Hepatocyte (in vitro differentiated cells): ENCODE measurements at regions not wholly inside any gene's neighbourhood (a gene's known extent, or its start where the extent isn't known, plus 50 kb on each side); places are given as distances from the start of the nearest gene placed in this dataset.

Experiments used
- DNase-seq: peaks from one replicate; pipeline ENCODE4 v3.0.0-alpha.2; 2016; ENCODE audit warnings: low spot score
- H2AFZ ChIP-seq: fragments of 200-600 bp; sonication (generic); 2 replicates; pipeline ENCODE4 v1.6.0; 2016; ENCODE audit warnings: antibody characterized with exemption, mild to moderate bottlenecking
- H3K27ac ChIP-seq: fragments of 200-600 bp; sonication (generic); 2 replicates; pipeline ENCODE4 v1.5.1; 2016; ENCODE audit warnings: mild to moderate bottlenecking
- H3K27me3 ChIP-seq: fragments of 200-600 bp; sonication (generic); 2 replicates; pipeline ENCODE4 v1.6.1; 2016
- H3K36me3 ChIP-seq: fragments of 200-600 bp; sonication (generic); replicated peaks from 2 replicates; pipeline ENCODE4 v1.5.1; 2016; ENCODE audit warnings: low read depth; ENCODE audit not compliant: insufficient read depth
- H3K4me1 ChIP-seq: fragments of 200-600 bp; sonication (generic); 2 replicates; pipeline ENCODE4 v1.5.1; 2016; ENCODE audit warnings: mild to moderate bottlenecking, moderate library complexity; ENCODE audit not compliant: insufficient read depth
- H3K4me2 ChIP-seq: fragments of 200-600 bp; sonication (generic); 2 replicates; pipeline ENCODE4 v1.6.0; 2016
- H3K4me3 ChIP-seq: fragments of 200-600 bp; sonication (generic); 2 replicates; pipeline ENCODE4 v1.5.1; 2016; ENCODE audit warnings: mild to moderate bottlenecking
- H3K79me2 ChIP-seq: fragments of 200-600 bp; sonication (generic); 2 replicates; pipeline ENCODE4 v1.6.0; 2017; ENCODE audit warnings: mild to moderate bottlenecking
- H3K9me2 ChIP-seq: fragments of 200-600 bp; sonication (generic); replicated peaks from 2 replicates; pipeline ENCODE4 v1.6.0; 2017; ENCODE audit warnings: mild to moderate bottlenecking; ENCODE audit not compliant: insufficient read depth
- H3K9me3 ChIP-seq: fragments of 200-600 bp; sonication (generic); 2 replicates; pipeline ENCODE4 v1.5.1; 2016; ENCODE audit warnings: low read depth, mild to moderate bottlenecking
- H4K20me1 ChIP-seq: fragments of 200-600 bp; sonication (generic); 2 replicates; pipeline ENCODE4 v1.6.0; 2016; ENCODE audit warnings: mild to moderate bottlenecking; ENCODE audit not compliant: insufficient read depth, poor library complexity, severe bottlenecking
- EZH2 ChIP-seq: fragments of 200-600 bp; sonication (generic); IDR thresholded peaks from 2 replicates; pipeline ENCODE4 v1.6.1; 2016; ENCODE audit warnings: antibody characterized with exemption, mild to moderate bottlenecking, borderline replicate concordance
- EZH2phosphoT487 ChIP-seq: fragments of 200-600 bp; sonication (generic); IDR thresholded peaks from one replicate; pipeline ENCODE4 v1.6.1; 2018; ENCODE audit warnings: antibody characterized with exemption, mild to moderate bottlenecking, low read depth, moderate library complexity; ENCODE audit not compliant: unreplicated experiment, severe bottlenecking
- WGBS: methylation state at CpG from one replicate; pipeline ENCODE4 v1.1.6; 2016; ENCODE audit warnings: low lambda C conversion rate; ENCODE audit errors: missing lambda C conversion rate; 5-methylcytosine and 5-hydroxymethylcytosine counted together
- TF ChIP-seq, protein P1 (sequence below): fragments of 200-600 bp; sonication (generic); IDR thresholded peaks from 2 replicates; pipeline ENCODE4 v1.5.1; 2016; ENCODE audit warnings: antibody characterized with exemption, mild to moderate bottlenecking; ENCODE audit not compliant: poor library complexity

DNA sequence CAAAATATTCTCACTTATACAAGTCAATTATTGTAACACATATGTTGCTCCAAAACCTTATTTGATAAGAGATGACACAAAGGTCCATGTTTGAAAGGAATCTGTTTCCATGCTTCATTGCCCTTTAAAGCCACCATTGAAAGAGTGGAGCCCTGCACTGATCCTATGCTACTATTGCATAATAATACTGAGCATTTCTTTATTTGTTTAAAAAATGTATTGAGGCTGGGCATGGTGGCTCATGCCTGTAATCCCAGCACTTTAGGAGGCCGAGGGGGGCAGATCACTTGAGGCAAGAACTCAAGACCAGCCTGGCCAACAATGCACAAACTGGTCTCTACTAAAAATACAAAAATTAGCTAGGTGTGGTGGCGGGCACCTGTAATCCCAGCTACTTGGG is 178.8 kb upstream of the STARD13 start:
- no peaks in the 10 kb centered on the region for H4K20me1 ChIP-seq
- 96% methylated on average over 2 of the region's 2 CpGs for WGBS
- no peaks in the 10 kb centered on the region for H3K4me1 ChIP-seq
- TF ChIP-seq EZH2 (no peak), EZH2phosphoT487 (no peak)
- TF ChIP-seq, protein P1, sequence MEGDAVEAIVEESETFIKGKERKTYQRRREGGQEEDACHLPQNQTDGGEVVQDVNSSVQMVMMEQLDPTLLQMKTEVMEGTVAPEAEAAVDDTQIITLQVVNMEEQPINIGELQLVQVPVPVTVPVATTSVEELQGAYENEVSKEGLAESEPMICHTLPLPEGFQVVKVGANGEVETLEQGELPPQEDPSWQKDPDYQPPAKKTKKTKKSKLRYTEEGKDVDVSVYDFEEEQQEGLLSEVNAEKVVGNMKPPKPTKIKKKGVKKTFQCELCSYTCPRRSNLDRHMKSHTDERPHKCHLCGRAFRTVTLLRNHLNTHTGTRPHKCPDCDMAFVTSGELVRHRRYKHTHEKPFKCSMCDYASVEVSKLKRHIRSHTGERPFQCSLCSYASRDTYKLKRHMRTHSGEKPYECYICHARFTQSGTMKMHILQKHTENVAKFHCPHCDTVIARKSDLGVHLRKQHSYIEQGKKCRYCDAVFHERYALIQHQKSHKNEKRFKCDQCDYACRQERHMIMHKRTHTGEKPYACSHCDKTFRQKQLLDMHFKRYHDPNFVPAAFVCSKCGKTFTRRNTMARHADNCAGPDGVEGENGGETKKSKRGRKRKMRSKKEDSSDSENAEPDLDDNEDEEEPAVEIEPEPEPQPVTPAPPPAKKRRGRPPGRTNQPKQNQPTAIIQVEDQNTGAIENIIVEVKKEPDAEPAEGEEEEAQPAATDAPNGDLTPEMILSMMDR, result no peak
- H3K4me3 ChIP-seq, result no peak overlapping the region
- H3K36me3 ChIP-seq, result no peaks in the 10 kb centered on the region
- DNase-seq, result no peak
- no peak overlapping the region for H3K27ac ChIP-seq
- H3K79me2 ChIP-seq, result no peaks in the 10 kb centered on the region
- no peak overlapping the region for H3K4me2 ChIP-seq
- H3K9me2 ChIP-seq, result no peaks in the 10 kb centered on the region
- H2AFZ ChIP-seq, result no peak overlapping the region
- no peaks in the 10 kb centered on the region for H3K9me3 ChIP-seq
- H3K27me3 ChIP-seq, result no peaks in the 10 kb centered on the region

DNA sequence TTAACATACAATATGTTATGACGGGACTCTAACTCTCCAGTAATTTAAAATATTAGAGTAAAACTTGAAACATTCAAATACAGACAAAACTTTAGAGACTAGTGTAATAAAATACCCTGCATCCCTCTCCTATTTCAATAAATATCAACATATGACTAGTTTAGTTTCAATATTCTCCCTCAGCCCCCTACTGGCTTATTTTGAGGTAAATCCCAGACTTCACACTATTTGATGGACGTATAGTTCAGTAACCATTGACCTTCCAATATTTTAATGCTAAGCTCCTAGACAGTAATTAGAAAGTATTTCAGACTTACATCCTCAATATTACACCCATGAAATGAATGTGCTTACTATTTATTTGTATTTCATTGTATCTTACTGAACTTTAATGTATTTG is 180.7 kb upstream of the STARD13 start:
- Histone ChIP-seq H3K4me1 (no peaks in the 10 kb centered on the region), H3K27me3 (no peaks in the 10 kb centered on the region), H2AFZ (no peak overlapping the region), H4K20me1 (no peaks in the 10 kb centered on the region), H3K4me3 (no peak overlapping the region), H3K79me2 (no peaks in the 10 kb centered on the region), H3K9me3 (no peaks in the 10 kb centered on the region), H3K27ac (no peak overlapping the region), H3K9me2 (no peaks in the 10 kb centered on the region), H3K36me3 (no peaks in the 10 kb centered on the region), H3K4me2 (no peak overlapping the region)
- no peak for DNase-seq
- WGBS, result 86% methylated on average over 2 of the region's 2 CpGs
- TF ChIP-seq, protein P1, result no peak
- TF ChIP-seq EZH2, result no peak
- TF ChIP-seq EZH2phosphoT487, result no peak

GRCh38 chr13:33467556-33467955 is 182.0 kb upstream of the STARD13 start:
- Histone ChIP-seq H4K20me1 (no peaks in the 10 kb centered on the region), H3K27ac (no peak overlapping the region), H3K4me1 (no peaks in the 10 kb centered on the region), H3K9me3 (no peaks in the 10 kb centered on the region), H3K36me3 (no peaks in the 10 kb centered on the region), H3K27me3 (no peaks in the 10 kb centered on the region), H3K4me2 (no peak overlapping the region), H3K9me2 (no peaks in the 10 kb centered on the region), H3K4me3 (no peak overlapping the region), H2AFZ (no peak overlapping the region), H3K79me2 (no peaks in the 10 kb centered on the region)
- WGBS, result 96% methylated on average over 3 of the region's 3 CpGs
- DNase-seq, result no peak
- TF ChIP-seq EZH2phosphoT487 (no peak), EZH2 (no peak)
- TF ChIP-seq, protein P1, result no peak

- no peak overlapping the region for H3K4me2 ChIP-seq
- DNase-seq, result no peak
Observed at GRCh38 chr13:33471204-33471603, 185.6 kb upstream of the STARD13 start.

More at GRCh38 chr13:33471204-33471603, 185.6 kb upstream of the STARD13 start:
- no peak overlapping the region for H3K4me3 ChIP-seq
- H3K79me2 ChIP-seq, result no peaks in the 10 kb centered on the region
- no peaks in the 10 kb centered on the region for H3K27me3 ChIP-seq
- H3K4me1 ChIP-seq, result no peaks in the 10 kb centered on the region
- H3K9me3 ChIP-seq, result no peaks in the 10 kb centered on the region
- H4K20me1 ChIP-seq, result no peaks in the 10 kb centered on the region
- no peaks in the 10 kb centered on the region for H3K36me3 ChIP-seq
- TF ChIP-seq EZH2phosphoT487, result no peak
- TF ChIP-seq, protein P1, result no peak
- TF ChIP-seq EZH2, result no peak
- no peak overlapping the region for H2AFZ ChIP-seq
- H3K27ac ChIP-seq, result no peak overlapping the region
- no peaks in the 10 kb centered on the region for H3K9me2 ChIP-seq
